ENCODE measurements at regions not wholly inside any gene's neighbourhood (a gene's known extent, or its start where the extent isn't known, plus 50 kb on each side); places are given as distances from the start of the nearest gene placed in this dataset.

- TF ChIP-seq ZNF76 (tag by site-specific recombination; IDR thresholded peaks at IDR 0.05; ENCODE audit: borderline replicate concordance, low read depth) (no peak), ZNF529 (tag by site-specific recombination; IDR thresholded peaks at IDR 0.05; ENCODE audit: insufficient replicate concordance) (no peak), ZNF548 (tag by site-specific recombination; IDR thresholded peaks at IDR 0.05) (no peak), IKZF3 (tag by site-specific recombination; IDR thresholded peaks at IDR 0.05) (no peak), ZNF549 (tag by site-specific recombination; IDR thresholded peaks at IDR 0.05) (no peak), ATF2 (tag by site-specific recombination; IDR thresholded peaks at IDR 0.05; ENCODE audit: low read depth) (no peak)
Observed at GRCh38 chr12:25366122-25366521, 115.4 kb upstream of the KRAS start (continued).

- H3K4me1 ChIP-seq (ENCODE audit: control insufficient read depth, insufficient read depth, low read length) = peaks cover 6% of the 10 kb centered on the region
- H3K36me3 ChIP-seq (ENCODE audit: control insufficient read depth in 2 of 2, insufficient read depth in 1 of 2, low read length in 2 of 2) = no peaks in the 10 kb centered on the region
- ChIA-PET POLR2A (interaction anchor here (0.7 kb wide), 1 partner anchor 22 kb away, joined by 7 read pairs; no protein-coding TSS in a partner anchor), CTCF (interaction anchor here (2.4 kb wide), 1 partner anchor 124 kb away, joined by 8 read pairs; no protein-coding TSS in a partner anchor)
- no peak overlapping the region for H3K4me3 ChIP-seq (ENCODE audit: low read depth, low read length)
- H3K27ac ChIP-seq (ENCODE audit: extremely low read depth, low read depth, low read length) = no peak overlapping the region
- no peak for TF ChIP-seq MZF1 (tag by site-specific recombination; IDR thresholded peaks at IDR 0.05; ENCODE audit: borderline replicate concordance)
- no peak for TF ChIP-seq IKZF3 (tag by site-specific recombination; IDR thresholded peaks at IDR 0.05)
- no peak for TF ChIP-seq ZNF140 (tag by site-specific recombination; IDR thresholded peaks at IDR 0.05)
- TF ChIP-seq ZNF266 (tag by site-specific recombination; IDR thresholded peaks at IDR 0.05; ENCODE audit: low read depth) = no peak
- no peak for TF ChIP-seq ZNF830 (tag by site-specific recombination; IDR thresholded peaks at IDR 0.05; ENCODE audit: low read depth)
- TF ChIP-seq OVOL3 (tag by site-specific recombination; IDR thresholded peaks at IDR 0.05) = no peak
- no peak for TF ChIP-seq ZNF521 (tag by site-specific recombination; IDR thresholded peaks at IDR 0.05)
- TF ChIP-seq ZNF791 (tag by site-specific recombination; IDR thresholded peaks at IDR 0.05) = no peak
- no peak for TF ChIP-seq ZNF596 (tag by site-specific recombination; IDR thresholded peaks at IDR 0.05)
- TF ChIP-seq, protein P1, sequence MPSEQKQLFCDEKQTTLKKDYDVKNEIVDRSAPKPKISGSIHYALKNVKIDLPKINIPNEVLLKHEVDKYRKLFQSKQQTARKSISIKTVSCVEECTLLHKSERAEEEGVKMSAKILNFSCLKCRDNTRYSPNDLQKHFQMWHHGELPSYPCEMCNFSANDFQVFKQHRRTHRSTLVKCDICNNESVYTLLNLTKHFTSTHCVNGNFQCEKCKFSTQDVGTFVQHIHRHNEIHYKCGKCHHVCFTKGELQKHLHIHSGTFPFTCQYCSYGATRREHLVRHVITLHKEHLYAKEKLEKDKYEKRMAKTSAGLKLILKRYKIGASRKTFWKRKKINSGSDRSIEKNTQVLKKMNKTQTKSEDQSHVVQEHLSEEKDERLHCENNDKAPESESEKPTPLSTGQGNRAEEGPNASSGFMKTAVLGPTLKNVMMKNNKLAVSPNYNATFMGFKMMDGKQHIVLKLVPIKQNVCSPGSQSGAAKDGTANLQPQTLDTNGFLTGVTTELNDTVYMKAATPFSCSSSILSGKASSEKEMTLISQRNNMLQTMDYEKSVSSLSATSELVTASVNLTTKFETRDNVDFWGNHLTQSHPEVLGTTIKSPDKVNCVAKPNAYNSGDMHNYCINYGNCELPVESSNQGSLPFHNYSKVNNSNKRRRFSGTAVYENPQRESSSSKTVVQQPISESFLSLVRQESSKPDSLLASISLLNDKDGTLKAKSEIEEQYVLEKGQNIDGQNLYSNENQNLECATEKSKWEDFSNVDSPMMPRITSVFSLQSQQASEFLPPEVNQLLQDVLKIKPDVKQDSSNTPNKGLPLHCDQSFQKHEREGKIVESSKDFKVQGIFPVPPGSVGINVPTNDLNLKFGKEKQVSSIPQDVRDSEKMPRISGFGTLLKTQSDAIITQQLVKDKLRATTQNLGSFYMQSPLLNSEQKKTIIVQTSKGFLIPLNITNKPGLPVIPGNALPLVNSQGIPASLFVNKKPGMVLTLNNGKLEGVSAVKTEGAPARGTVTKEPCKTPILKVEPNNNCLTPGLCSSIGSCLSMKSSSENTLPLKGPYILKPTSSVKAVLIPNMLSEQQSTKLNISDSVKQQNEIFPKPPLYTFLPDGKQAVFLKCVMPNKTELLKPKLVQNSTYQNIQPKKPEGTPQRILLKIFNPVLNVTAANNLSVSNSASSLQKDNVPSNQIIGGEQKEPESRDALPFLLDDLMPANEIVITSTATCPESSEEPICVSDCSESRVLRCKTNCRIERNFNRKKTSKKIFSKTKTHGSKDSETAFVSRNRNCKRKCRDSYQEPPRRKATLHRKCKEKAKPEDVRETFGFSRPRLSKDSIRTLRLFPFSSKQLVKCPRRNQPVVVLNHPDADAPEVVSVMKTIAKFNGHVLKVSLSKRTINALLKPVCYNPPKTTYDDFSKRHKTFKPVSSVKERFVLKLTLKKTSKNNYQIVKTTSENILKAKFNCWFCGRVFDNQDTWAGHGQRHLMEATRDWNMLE (tag by site-specific recombination; conservative IDR thresholded peaks at IDR 0.05; ENCODE audit: low read depth) = no peak
- TF ChIP-seq BCL6B (tag by site-specific recombination; IDR thresholded peaks at IDR 0.05) = no peak
- TF ChIP-seq ZNF423 (tag by site-specific recombination; IDR thresholded peaks at IDR 0.05) = no peak
- TF ChIP-seq ZNF501 (tag by site-specific recombination; IDR thresholded peaks at IDR 0.05) = no peak
- TF ChIP-seq ZNF175 (tag by site-specific recombination; IDR thresholded peaks at IDR 0.05) = no peak
- TF ChIP-seq ZBTB21 (tag by site-specific recombination; IDR thresholded peaks at IDR 0.05) = no peak
- H3K9me3 ChIP-seq (ENCODE audit: control insufficient read depth, insufficient read depth, low read depth, low read length) = no peaks in the 10 kb centered on the region
Observed at GRCh38 chr12:25365340-25365730, 114.6 kb upstream of the KRAS start.
